Endothelial cell of umbilical vein (primary cell): ENCODE measurements at regions not wholly inside any gene's neighbourhood (a gene's known extent, or its start where the extent isn't known, plus 50 kb on each side); places are given as distances from the start of the nearest gene placed in this dataset.

ENCODE experiments used
- BruUV-seq: library from RNA; stranded (reverse); fragments of 400-500 nt; replicated peaks from 2 replicates; lab custom pipeline; 2021; lab: Mats Ljungman, UMichigan
- CTCF ChIA-PET: fragments of 300-600, 350-600 bp; sonication (Branson Sonifier 250); formaldehyde crosslinking; loops from one replicate; lab custom pipeline; 2021; ENCODE audit warnings: antibody characterized with exemption, inconsistent platforms; lab: Charles Lee
- POLR2A ChIA-PET: fragments of 300-600, 350-600 bp; sonication (Branson Sonifier 250); formaldehyde crosslinking; loops from one replicate; lab custom pipeline; 2021; ENCODE audit warnings: antibody characterized with exemption, inconsistent platforms; lab: Charles Lee
- DNase-seq: peaks from one replicate; pipeline ENCODE4 v3.0.0-alpha.2; 2011; ENCODE audit warnings: low read depth, low spot score
- FAIRE-seq: peaks from 2 replicates; lab custom pipeline; 2011; peaks lifted over from hg19 to GRCh38; lab: Jason Lieb, UNC
- H2AFZ ChIP-seq: 2 replicates; pipeline ENCODE4 v1.6.0; 2012; ENCODE audit warnings: low read depth, low read length, control low read depth, inconsistent platforms
- H3K27ac ChIP-seq: 2 replicates; pipeline ENCODE4 v1.5.1; 2011; ENCODE audit warnings: low read depth, mild to moderate bottlenecking, control low read depth, low read length, moderate library complexity; ENCODE audit not compliant: insufficient read depth
- H3K27me3 ChIP-seq, 2 experiments: 2 replicates each; pipeline versions ENCODE4 v1.6.0 to v1.6.1; 2011; ENCODE audit warnings: low read length in 2 of 2, mixed read lengths in 1 of 2; ENCODE audit not compliant: control insufficient read depth in 2 of 2, insufficient read depth in 2 of 2
- H3K36me3 ChIP-seq, 2 experiments: 2 replicates in 1 of 2; 3 replicates in 1 of 2; pipeline ENCODE4 v1.5.1; 2011; ENCODE audit warnings: low read length in 2 of 2, mild to moderate bottlenecking in 1 of 2, moderate library complexity in 1 of 2; ENCODE audit not compliant: control insufficient read depth in 2 of 2, insufficient read depth in 2 of 2; ENCODE audit errors: extremely low read depth in 1 of 2
- H3K4me1 ChIP-seq: 3 replicates; pipeline ENCODE4 v1.5.1; 2011; ENCODE audit warnings: mild to moderate bottlenecking, low read length; ENCODE audit not compliant: control insufficient read depth, insufficient read depth; ENCODE audit errors: extremely low read depth
- H3K4me2 ChIP-seq: 2 replicates; pipeline ENCODE4 v1.6.1; 2011; ENCODE audit warnings: low read length, control low read depth, mixed read lengths; ENCODE audit not compliant: insufficient read depth
- H3K4me3 ChIP-seq, 3 experiments: fragments of 200-600 bp in 1 of 3; sonication (generic), shearing (Covaris generic) in 1 of 3; replicated peaks in 1 of 3; 2 replicates each; pipeline ENCODE4 v1.5.1; 2011 to 2016; ENCODE audit warnings: control low read depth in 3 of 3, low read length in 3 of 3, mild to moderate bottlenecking in 2 of 3, inconsistent platforms in 1 of 3, low read depth in 1 of 3, moderate library complexity in 1 of 3; ENCODE audit not compliant: insufficient read depth in 1 of 3
- H3K79me2 ChIP-seq: 2 replicates; pipeline ENCODE4 v1.6.0; 2012; ENCODE audit warnings: low read length, inconsistent platforms; ENCODE audit not compliant: control insufficient read depth, insufficient read depth
- H3K9ac ChIP-seq: replicated peaks from 2 replicates; pipeline ENCODE3; 2011; ENCODE audit warnings: low read length, control low read depth; ENCODE audit not compliant: insufficient read depth; ENCODE audit errors: extremely low read depth
- H3K9me1 ChIP-seq: replicated peaks from 3 replicates; pipeline ENCODE4 v1.6.0; 2011; ENCODE audit warnings: mild to moderate bottlenecking, low read length; ENCODE audit not compliant: control insufficient read depth, insufficient read depth; ENCODE audit errors: extremely low read depth
- H3K9me3 ChIP-seq: replicated peaks from 2 replicates; pipeline ENCODE4 v1.5.1; 2012; ENCODE audit warnings: low read length, inconsistent platforms; ENCODE audit not compliant: control insufficient read depth, insufficient read depth
- H4K20me1 ChIP-seq: replicated peaks from 2 replicates; pipeline ENCODE3; 2011; ENCODE audit warnings: mild to moderate bottlenecking, low read length; ENCODE audit not compliant: control insufficient read depth, insufficient read depth; ENCODE audit errors: extremely low read depth
- EZH2 ChIP-seq: IDR thresholded peaks from 2 replicates; pipeline ENCODE4 v1.6.1; 2012; ENCODE audit warnings: borderline replicate concordance, low read depth, mild to moderate bottlenecking, moderate library complexity, low read length, inconsistent platforms; ENCODE audit not compliant: severe bottlenecking
- FOS ChIP-seq: IDR thresholded peaks from 2 replicates; pipeline ENCODE4 v1.6.1; 2011; ENCODE audit warnings: mild to moderate bottlenecking, low read length, moderate library complexity, borderline replicate concordance; ENCODE audit not compliant: insufficient read depth
- GATA2 ChIP-seq: IDR thresholded peaks from 2 replicates; pipeline ENCODE4 v1.7.0; 2011; ENCODE audit warnings: low read depth, mild to moderate bottlenecking, moderate library complexity, mixed read lengths, low read length; ENCODE audit not compliant: insufficient read length, insufficient read depth
- JUN ChIP-seq: IDR thresholded peaks from 2 replicates; pipeline ENCODE4 v1.6.1; 2011; ENCODE audit warnings: borderline replicate concordance, low read depth; ENCODE audit not compliant: insufficient read length, insufficient read depth
- MYC ChIP-seq: IDR thresholded peaks from one replicate; pipeline ENCODE4 v1.6.1; 2011; ENCODE audit warnings: mild to moderate bottlenecking, low read depth, low read length
- POLR2A ChIP-seq: IDR thresholded peaks from 2 replicates; pipeline ENCODE4 v1.6.1; 2012; ENCODE audit warnings: low read depth, mild to moderate bottlenecking, control low read depth, low read length
- POLR2AphosphoS5 ChIP-seq: IDR thresholded peaks from 2 replicates; pipeline ENCODE4 v1.6.1; 2012; ENCODE audit warnings: low read depth, mild to moderate bottlenecking, control low read depth, low read length, moderate library complexity; ENCODE audit not compliant: insufficient read depth
- dilution Hi-C: fragments of 300-500 bp; cut with MboI; formaldehyde crosslinking; loops from one replicate; pipeline ENCODE4 v1.15.0; 2019; ENCODE audit warnings: low sequenced_read_pairs; ENCODE audit not compliant: extremely low pct_ligation_motif_present
- intact Hi-C: fragments of 100-400 bp; cut with micrococcal nuclease; formaldehyde crosslinking; loops from one replicate; pipeline ENCODE4 v1.10.0; 2022
- TF ChIP-seq, protein P1 (sequence below): IDR thresholded peaks from 2 replicates; pipeline ENCODE4 v1.6.1; 2011; ENCODE audit not compliant: insufficient read depth, insufficient read length
- TF ChIP-seq, protein P2 (sequence below), 2 donors: IDR thresholded peaks; 1 replicate in 1 of 2; 2 replicates in 1 of 2; pipeline ENCODE4 v1.5.1; 2011; ENCODE audit warnings: low read length in 2 of 2, mild to moderate bottlenecking in 2 of 2, moderate library complexity in 2 of 2, control low read depth in 1 of 2, inconsistent platforms in 1 of 2, low read depth in 1 of 2; ENCODE audit not compliant: insufficient read depth in 1 of 2; ENCODE audit errors: extremely low read depth in 1 of 2

GRCh38 chr1:239586128-239586527, 199.8 kb downstream of the CHRM3 start:
- H3K4me3 ChIP-seq, result no peak overlapping the region
- DNase-seq (no peak), FAIRE-seq (no peak)
- dilution Hi-C loops (no loop called here), intact Hi-C loops (no loop called here)
- no TSS peak for BruUV-seq
- no peak overlapping the region for H3K27ac ChIP-seq
- ChIA-PET CTCF (no interaction called here), POLR2A (no interaction called here)
- no peaks in the 10 kb centered on the region for H3K36me3 ChIP-seq
- peaks cover 6% of the 10 kb centered on the region for H3K9me3 ChIP-seq
- no peaks in the 10 kb centered on the region for H3K79me2 ChIP-seq
- H3K4me2 ChIP-seq, result no peak overlapping the region
- H3K27me3 ChIP-seq, result no peaks in the 10 kb centered on the region
- no peaks in the 10 kb centered on the region for H3K9me1 ChIP-seq
- no peaks in the 10 kb centered on the region for H4K20me1 ChIP-seq
- TF ChIP-seq MYC (no peak), POLR2AphosphoS5 (no peak), EZH2 (no peak), GATA2 (no peak), FOS (no peak)
- no peak overlapping the region for H3K9ac ChIP-seq
- H2AFZ ChIP-seq, result no peak overlapping the region
- no peaks in the 10 kb centered on the region for H3K4me1 ChIP-seq

DNA sequence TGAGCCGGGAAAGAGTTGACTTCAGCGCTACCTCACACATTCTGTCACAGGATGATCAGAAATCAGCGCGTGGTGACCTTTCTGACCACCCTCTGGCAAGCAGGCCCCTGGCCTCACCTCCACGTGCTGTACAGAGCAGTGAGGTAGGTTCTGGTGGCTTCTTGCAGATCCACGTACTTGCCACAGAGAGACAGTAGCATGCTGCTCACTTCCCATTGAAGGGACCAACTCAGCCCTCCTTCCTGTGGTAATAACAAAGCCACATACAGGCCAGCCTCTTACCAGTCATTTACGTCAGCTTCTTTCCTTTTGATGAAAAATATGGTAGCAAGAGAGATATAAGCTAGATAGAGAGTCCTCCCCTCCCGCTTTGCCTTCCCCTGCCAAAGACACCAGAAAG, 200.7 kb downstream of the CHRM3 start:
- no peak overlapping the region for H3K4me2 ChIP-seq
- no peak for DNase-seq
- FAIRE-seq, result no peak
- H3K4me1 ChIP-seq, result no peaks in the 10 kb centered on the region
- ChIA-PET CTCF (no interaction called here), POLR2A (no interaction called here)
- H3K4me3 ChIP-seq, result no peak overlapping the region
- BruUV-seq, result no TSS peak
- no peak for TF ChIP-seq EZH2
- TF ChIP-seq POLR2AphosphoS5, result no peak
- no peak for TF ChIP-seq POLR2A
- TF ChIP-seq MYC, result no peak
- no peak for TF ChIP-seq GATA2
- no peak for TF ChIP-seq JUN
- no peak for TF ChIP-seq FOS
- TF ChIP-seq, protein P1, sequence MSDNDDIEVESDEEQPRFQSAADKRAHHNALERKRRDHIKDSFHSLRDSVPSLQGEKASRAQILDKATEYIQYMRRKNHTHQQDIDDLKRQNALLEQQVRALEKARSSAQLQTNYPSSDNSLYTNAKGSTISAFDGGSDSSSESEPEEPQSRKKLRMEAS, result no peak
- TF ChIP-seq, protein P2, sequence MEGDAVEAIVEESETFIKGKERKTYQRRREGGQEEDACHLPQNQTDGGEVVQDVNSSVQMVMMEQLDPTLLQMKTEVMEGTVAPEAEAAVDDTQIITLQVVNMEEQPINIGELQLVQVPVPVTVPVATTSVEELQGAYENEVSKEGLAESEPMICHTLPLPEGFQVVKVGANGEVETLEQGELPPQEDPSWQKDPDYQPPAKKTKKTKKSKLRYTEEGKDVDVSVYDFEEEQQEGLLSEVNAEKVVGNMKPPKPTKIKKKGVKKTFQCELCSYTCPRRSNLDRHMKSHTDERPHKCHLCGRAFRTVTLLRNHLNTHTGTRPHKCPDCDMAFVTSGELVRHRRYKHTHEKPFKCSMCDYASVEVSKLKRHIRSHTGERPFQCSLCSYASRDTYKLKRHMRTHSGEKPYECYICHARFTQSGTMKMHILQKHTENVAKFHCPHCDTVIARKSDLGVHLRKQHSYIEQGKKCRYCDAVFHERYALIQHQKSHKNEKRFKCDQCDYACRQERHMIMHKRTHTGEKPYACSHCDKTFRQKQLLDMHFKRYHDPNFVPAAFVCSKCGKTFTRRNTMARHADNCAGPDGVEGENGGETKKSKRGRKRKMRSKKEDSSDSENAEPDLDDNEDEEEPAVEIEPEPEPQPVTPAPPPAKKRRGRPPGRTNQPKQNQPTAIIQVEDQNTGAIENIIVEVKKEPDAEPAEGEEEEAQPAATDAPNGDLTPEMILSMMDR (IDR thresholded peaks at IDR 0.05; ENCODE audit: extremely low read depth in 1 of 2, insufficient read depth in 1 of 2, low read depth in 1 of 2, low read length in 2 of 2), result no peak
- H3K27me3 ChIP-seq, result no peaks in the 10 kb centered on the region
- H3K27ac ChIP-seq, result no peak overlapping the region
- intact Hi-C loops, result no loop called here
- H3K9me3 ChIP-seq, result peaks cover 7% of the 10 kb centered on the region
- H3K9me1 ChIP-seq, result no peaks in the 10 kb centered on the region
- H3K79me2 ChIP-seq, result no peaks in the 10 kb centered on the region
- dilution Hi-C loops, result no loop called here
- H4K20me1 ChIP-seq, result no peaks in the 10 kb centered on the region
- no peaks in the 10 kb centered on the region for H3K36me3 ChIP-seq
- H3K9ac ChIP-seq, result no peak overlapping the region
- no peak overlapping the region for H2AFZ ChIP-seq
